ENCODE measurements at regions not wholly inside any gene's neighbourhood (a gene's known extent, or its start where the extent isn't known, plus 50 kb on each side); places are given as distances from the start of the nearest gene placed in this dataset.

DNA sequence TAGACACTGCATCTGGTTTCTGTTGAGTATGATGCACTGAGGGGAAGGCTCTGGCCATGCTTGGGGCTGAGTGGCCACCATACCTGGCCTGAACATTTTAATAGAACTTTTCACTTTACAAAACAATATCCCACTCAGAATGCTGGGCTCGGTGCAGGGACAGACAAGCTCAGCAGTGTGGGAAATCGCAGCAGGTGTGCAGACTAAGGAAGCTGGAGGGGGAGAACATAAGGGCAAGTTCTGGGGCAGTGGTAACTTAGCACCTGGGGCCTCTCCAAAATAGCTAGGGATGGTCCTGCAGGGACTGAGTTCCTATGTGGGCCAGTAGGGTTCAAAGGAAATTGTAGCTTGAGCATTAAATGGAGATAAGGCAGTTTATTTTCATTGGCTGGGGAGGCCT is 90.9 kb upstream of the RNU6-1 start:
- TF ChIP-seq, protein P1, sequence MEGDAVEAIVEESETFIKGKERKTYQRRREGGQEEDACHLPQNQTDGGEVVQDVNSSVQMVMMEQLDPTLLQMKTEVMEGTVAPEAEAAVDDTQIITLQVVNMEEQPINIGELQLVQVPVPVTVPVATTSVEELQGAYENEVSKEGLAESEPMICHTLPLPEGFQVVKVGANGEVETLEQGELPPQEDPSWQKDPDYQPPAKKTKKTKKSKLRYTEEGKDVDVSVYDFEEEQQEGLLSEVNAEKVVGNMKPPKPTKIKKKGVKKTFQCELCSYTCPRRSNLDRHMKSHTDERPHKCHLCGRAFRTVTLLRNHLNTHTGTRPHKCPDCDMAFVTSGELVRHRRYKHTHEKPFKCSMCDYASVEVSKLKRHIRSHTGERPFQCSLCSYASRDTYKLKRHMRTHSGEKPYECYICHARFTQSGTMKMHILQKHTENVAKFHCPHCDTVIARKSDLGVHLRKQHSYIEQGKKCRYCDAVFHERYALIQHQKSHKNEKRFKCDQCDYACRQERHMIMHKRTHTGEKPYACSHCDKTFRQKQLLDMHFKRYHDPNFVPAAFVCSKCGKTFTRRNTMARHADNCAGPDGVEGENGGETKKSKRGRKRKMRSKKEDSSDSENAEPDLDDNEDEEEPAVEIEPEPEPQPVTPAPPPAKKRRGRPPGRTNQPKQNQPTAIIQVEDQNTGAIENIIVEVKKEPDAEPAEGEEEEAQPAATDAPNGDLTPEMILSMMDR (IDR thresholded peaks at IDR 0.05; ENCODE audit: low read length) = no peak
- TF ChIP-seq EZH2 (optimal IDR thresholded peaks at IDR 0.05; ENCODE audit: low read depth, low read length) (no peak), EZH2phosphoT487 (IDR thresholded peaks at IDR 0.05; ENCODE audit: low read length) (no peak)

Measured in MM.1S (cell line).